Sigmoid colon (tissue), 6 donors: ENCODE measurements at regions not wholly inside any gene's neighbourhood (a gene's known extent, or its start where the extent isn't known, plus 50 kb on each side); places are given as distances from the start of the nearest gene placed in this dataset.

Experiments
- DNase-seq: peaks from one replicate; pipeline ENCODE4 v3.0.0-alpha.2; 2019
- H3K27ac ChIP-seq, 4 donors: fragments of 200-600 bp; sonication (generic); one replicate each; pipeline ENCODE4 v1.5.1; 2016 to 2019; ENCODE audit warnings: mild to moderate bottlenecking in 1 of 4
- H3K27me3 ChIP-seq, 3 donors: fragments of 200-600 bp; sonication (generic); one replicate each; pipeline ENCODE4 v1.5.1; 2019; ENCODE audit warnings: mild to moderate bottlenecking in 1 of 3
- H3K36me3 ChIP-seq, 4 donors: fragments of 200-600 bp; sonication (generic); one replicate each; pipeline ENCODE4 v1.5.1; 2016 to 2019
- H3K4me1 ChIP-seq, 4 donors: fragments of 200-600 bp; sonication (generic); one replicate each; pipeline ENCODE4 v1.5.1; 2017 to 2019
- H3K4me3 ChIP-seq, 4 donors: fragments of 200-600 bp; sonication (generic); one replicate each; pipeline ENCODE4 v1.5.1; 2017 to 2019; ENCODE audit warnings: mild to moderate bottlenecking in 2 of 4, moderate library complexity in 1 of 4
- H3K9me3 ChIP-seq, 4 donors: fragments of 200-600 bp in 3 of 4; sonication (generic) in 3 of 4; one replicate each; pipeline versions ENCODE4 v1.5.1 to v1.6.1; 2013 to 2019
- EP300 ChIP-seq, 4 donors: sonication (generic); formaldehyde crosslinking; IDR thresholded peaks; one replicate each; pipeline ENCODE4 v1.6.1; 2017; ENCODE audit warnings: antibody characterized with exemption in 4 of 4
- POLR2A ChIP-seq, 2 donors: fragments of 450-650 bp; IDR thresholded peaks; one replicate each; pipeline ENCODE4 v1.6.1; 2016; ENCODE audit warnings: antibody characterized with exemption in 2 of 2, mild to moderate bottlenecking in 2 of 2, moderate library complexity in 2 of 2
- POLR2AphosphoS5 ChIP-seq, 4 donors: sonication (generic); formaldehyde crosslinking; IDR thresholded peaks; one replicate each; pipeline ENCODE4 v1.6.1; 2017; ENCODE audit warnings: antibody characterized with exemption in 4 of 4
- WGBS, 2 donors: extraction: QIAGEN DNeasy Blood & Tissue Kit; methylation state at CpG; one replicate each; pipeline ENCODE4 v1.1.7; 2013; 5-methylcytosine and 5-hydroxymethylcytosine counted together
- intact Hi-C: fragments of 100-400 bp; cut with DNase I; formaldehyde crosslinking; loops from one replicate; pipeline ENCODE4 v1.15.1; 2023
- TF ChIP-seq, protein P1 (sequence below), 4 experiments: fragments of 450-650 bp in 3 of 4; fragments of 200-600 bp in 1 of 4; IDR thresholded peaks; one replicate each; pipeline ENCODE4 v1.5.1; 2016 to 2019; ENCODE audit warnings: antibody characterized with exemption in 4 of 4, mild to moderate bottlenecking in 3 of 4, moderate library complexity in 2 of 4
- donor health status: healthy with polysubstance abuse.
- donor health status: healthy.

DNA sequence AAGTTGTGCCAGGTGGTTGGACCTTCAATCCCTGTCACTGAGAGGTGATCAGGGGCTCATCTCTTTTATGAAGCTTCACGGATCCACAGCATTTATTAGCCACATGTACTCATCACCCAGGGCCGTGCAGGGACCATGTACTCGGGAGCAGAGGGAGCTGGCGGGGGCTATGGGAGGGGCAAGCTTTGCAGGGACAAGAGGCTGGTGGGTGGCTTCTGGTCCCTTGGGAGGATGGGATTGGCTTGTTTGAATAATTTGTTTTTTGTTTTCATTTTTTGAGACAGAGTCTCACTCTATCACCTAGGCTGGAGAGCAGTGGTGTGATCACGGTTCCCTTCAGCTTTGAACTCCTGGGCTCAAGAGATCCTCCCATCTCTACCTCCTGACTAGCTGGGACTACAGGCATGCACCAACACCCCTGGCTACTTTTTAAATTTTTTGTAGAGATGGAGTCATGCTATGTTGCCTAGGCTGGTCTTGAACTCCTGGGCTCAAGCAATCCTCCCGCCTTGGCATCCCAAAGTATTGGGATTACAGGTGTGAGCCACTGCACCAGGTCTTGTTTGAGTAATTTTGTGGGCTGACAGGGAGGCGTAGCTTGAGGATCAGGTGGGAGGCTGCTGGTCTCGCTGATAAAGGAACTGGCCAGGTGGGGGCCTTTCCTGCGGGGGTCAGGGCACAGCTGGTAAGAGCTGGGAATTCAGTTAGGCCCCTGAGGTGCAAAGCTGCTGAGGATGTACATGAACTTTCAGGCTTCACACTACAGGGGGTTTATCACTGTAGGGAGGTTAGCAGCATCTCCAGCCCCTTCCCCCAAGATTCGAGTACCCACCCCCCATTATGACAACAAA lies 308.0 kb upstream of the C1orf174 start:
- Histone ChIP-seq H3K36me3 (no peaks in the 10 kb centered on the region), H3K9me3 (peaks cover 0 to 11% (median 5%) of the 10 kb centered on the region in 4 donors), H3K27ac (no peak overlapping the region), H3K27me3 (no peaks in the 10 kb centered on the region), H3K4me3 (no peak overlapping the region), H3K4me1 (no peaks in the 10 kb centered on the region)
- DNase-seq, result no peak
- intact Hi-C loops, result no loop called here
- 75 to 85% methylated on average over 10 of the region's 10 CpGs for WGBS, 2 donors
- TF ChIP-seq, protein P1, sequence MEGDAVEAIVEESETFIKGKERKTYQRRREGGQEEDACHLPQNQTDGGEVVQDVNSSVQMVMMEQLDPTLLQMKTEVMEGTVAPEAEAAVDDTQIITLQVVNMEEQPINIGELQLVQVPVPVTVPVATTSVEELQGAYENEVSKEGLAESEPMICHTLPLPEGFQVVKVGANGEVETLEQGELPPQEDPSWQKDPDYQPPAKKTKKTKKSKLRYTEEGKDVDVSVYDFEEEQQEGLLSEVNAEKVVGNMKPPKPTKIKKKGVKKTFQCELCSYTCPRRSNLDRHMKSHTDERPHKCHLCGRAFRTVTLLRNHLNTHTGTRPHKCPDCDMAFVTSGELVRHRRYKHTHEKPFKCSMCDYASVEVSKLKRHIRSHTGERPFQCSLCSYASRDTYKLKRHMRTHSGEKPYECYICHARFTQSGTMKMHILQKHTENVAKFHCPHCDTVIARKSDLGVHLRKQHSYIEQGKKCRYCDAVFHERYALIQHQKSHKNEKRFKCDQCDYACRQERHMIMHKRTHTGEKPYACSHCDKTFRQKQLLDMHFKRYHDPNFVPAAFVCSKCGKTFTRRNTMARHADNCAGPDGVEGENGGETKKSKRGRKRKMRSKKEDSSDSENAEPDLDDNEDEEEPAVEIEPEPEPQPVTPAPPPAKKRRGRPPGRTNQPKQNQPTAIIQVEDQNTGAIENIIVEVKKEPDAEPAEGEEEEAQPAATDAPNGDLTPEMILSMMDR (IDR thresholded peaks at IDR 0.05), result no peak
- TF ChIP-seq POLR2A (IDR thresholded peaks at IDR 0.05) (no peak), EP300 (IDR thresholded peaks at IDR 0.05) (no peak), POLR2AphosphoS5 (IDR thresholded peaks at IDR 0.05) (no peak)

- Histone ChIP-seq H3K27me3 (no peaks in the 10 kb centered on the region), H3K4me1 (no peaks in the 10 kb centered on the region), H3K4me3 (no peak overlapping the region), H3K36me3 (no peaks in the 10 kb centered on the region), H3K27ac (no peak overlapping the region), H3K9me3 (peaks cover 0 to 9% (median 4%) of the 10 kb centered on the region in 4 donors)
- no peak for DNase-seq
- TF ChIP-seq POLR2AphosphoS5 (IDR thresholded peaks at IDR 0.05) (no peak), POLR2A (IDR thresholded peaks at IDR 0.05) (no peak), EP300 (IDR thresholded peaks at IDR 0.05) (no peak)
- TF ChIP-seq, protein P1 (IDR thresholded peaks at IDR 0.05), result no peak
- 51 to 56% methylated on average over 1 of the region's 1 CpG for WGBS, 2 donors
- intact Hi-C loops, result no loop called here
These were observed 310.0 kb upstream of the C1orf174 start for GRCh38 chr1:4210043-4210442.

- peaks cover 0 to 7% (median 0%) of the 10 kb centered on the region in 3 donors for H3K27me3 ChIP-seq
- H3K36me3 ChIP-seq, result no peaks in the 10 kb centered on the region
- H3K27ac ChIP-seq, result no peak overlapping the region
- H3K9me3 ChIP-seq, result no peaks in the 10 kb centered on the region
- TF ChIP-seq POLR2AphosphoS5 (IDR thresholded peaks at IDR 0.05) (no peak), POLR2A (IDR thresholded peaks at IDR 0.05) (no peak), EP300 (IDR thresholded peaks at IDR 0.05) (no peak)
- TF ChIP-seq, protein P1 (IDR thresholded peaks at IDR 0.05), result no peak
- 83 to 85% methylated on average over 5 of the region's 5 CpGs for WGBS, 2 donors
- H3K4me3 ChIP-seq, result no peak overlapping the region
- H3K4me1 ChIP-seq, result no peaks in the 10 kb centered on the region
- no peak for DNase-seq
- intact Hi-C loops, result no loop called here
These were observed 312.7 kb upstream of the C1orf174 start for GRCh38 chr1:4212796-4213195.

DNA sequence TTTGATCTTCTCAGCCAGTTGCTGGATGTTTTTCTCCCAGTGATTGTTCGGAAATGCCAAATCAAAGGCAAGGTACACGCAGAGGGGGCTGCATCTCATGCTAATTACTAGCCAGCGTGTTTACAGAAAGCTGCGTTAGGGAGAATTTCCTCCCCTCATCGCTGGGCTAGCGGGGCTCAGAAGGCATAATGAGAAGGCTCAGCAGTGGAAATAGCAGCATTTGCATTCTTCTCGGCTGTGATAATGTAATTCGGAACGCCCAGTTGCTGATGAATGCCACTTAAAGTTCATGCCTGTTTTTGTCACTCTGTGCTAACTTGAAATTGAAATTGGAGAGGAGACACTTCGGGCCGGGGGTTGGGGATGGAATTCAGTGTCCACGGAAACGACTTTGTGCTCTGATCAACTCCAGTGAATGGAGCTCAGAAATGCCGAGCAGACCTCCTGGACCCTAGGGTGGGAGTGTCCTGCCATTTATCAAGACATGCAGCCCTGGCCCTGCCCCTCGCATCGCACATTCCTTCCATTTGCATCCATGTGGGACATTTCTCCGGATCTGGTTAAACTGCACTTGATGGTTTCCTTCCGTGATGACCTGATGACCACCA lies 313.4 kb upstream of the C1orf174 start:
- H3K4me1 ChIP-seq, result no peaks in the 10 kb centered on the region
- TF ChIP-seq POLR2AphosphoS5 (IDR thresholded peaks at IDR 0.05), result no peak
- no peak for TF ChIP-seq EP300 (IDR thresholded peaks at IDR 0.05)
- TF ChIP-seq, protein P1 (IDR thresholded peaks at IDR 0.05), result no peak
- TF ChIP-seq POLR2A (IDR thresholded peaks at IDR 0.05), result no peak
- H3K9me3 ChIP-seq, result no peaks in the 10 kb centered on the region
- H3K36me3 ChIP-seq, result no peaks in the 10 kb centered on the region
- intact Hi-C loops, result no loop called here
- DNase-seq, result no peak
- H3K27me3 ChIP-seq, result peaks cover 0 to 10% (median 0%) of the 10 kb centered on the region in 3 donors
- no peak overlapping the region for H3K27ac ChIP-seq
- no peak overlapping the region for H3K4me3 ChIP-seq
- WGBS, 2 donors, result 52 to 55% methylated on average over 18 of the region's 18 CpGs
